H9 (cell line): ENCODE measurements at regions not wholly inside any gene's neighbourhood (a gene's known extent, or its start where the extent isn't known, plus 50 kb on each side); places are given as distances from the start of the nearest gene placed in this dataset.
A peak's percentile ranks its signal among the peaks of the same experiment; 100 is the strongest.

ENCODE experiments used
- DNase-seq: peaks from one replicate; pipeline ENCODE4 v3.0.0-alpha.2; 2017
- H2AFZ ChIP-seq: one replicate; pipeline ENCODE4 v1.6.1; 2013; ENCODE audit warnings: mild to moderate bottlenecking, low read length, control low read depth, moderate library complexity
- H2AK5ac ChIP-seq: 2 replicates; pipeline ENCODE4 v1.6.1; 2013; ENCODE audit warnings: low read length, control low read depth, mixed read lengths; ENCODE audit not compliant: insufficient read length
- H2BK120ac ChIP-seq: one replicate; pipeline ENCODE4 v1.6.1; 2013; ENCODE audit warnings: low read depth, mild to moderate bottlenecking, low read length, control low read depth, inconsistent platforms; ENCODE audit not compliant: poor library complexity, severe bottlenecking
- H2BK12ac ChIP-seq: 2 replicates; pipeline ENCODE4 v1.6.1; 2013; ENCODE audit warnings: low read length, control low read depth, mixed read lengths, low read depth; ENCODE audit not compliant: insufficient read length
- H2BK15ac ChIP-seq: 2 replicates; pipeline ENCODE4 v1.6.1; 2013; ENCODE audit warnings: low read depth, low read length, control low read depth
- H2BK20ac ChIP-seq: one replicate; pipeline ENCODE4 v1.6.1; 2013; ENCODE audit warnings: low read depth, mild to moderate bottlenecking, low read length, control low read depth, inconsistent platforms; ENCODE audit not compliant: poor library complexity, severe bottlenecking
- H2BK5ac ChIP-seq: 2 replicates; pipeline ENCODE4 v1.6.1; 2013; ENCODE audit warnings: low read length, control low read depth, mixed read lengths; ENCODE audit not compliant: insufficient read length
- H3K14ac ChIP-seq: 2 replicates; pipeline ENCODE4 v1.6.1; 2013; ENCODE audit warnings: low read length, control low read depth; ENCODE audit not compliant: insufficient read depth
- H3K18ac ChIP-seq: 2 replicates; pipeline ENCODE4 v1.6.1; 2013; ENCODE audit warnings: low read depth, mild to moderate bottlenecking, mixed read lengths, low read length, control low read depth; ENCODE audit not compliant: insufficient read length
- H3K23ac ChIP-seq: 2 replicates; pipeline ENCODE4 v1.6.1; 2013; ENCODE audit warnings: low read length, control low read depth, mixed read lengths, low read depth; ENCODE audit not compliant: insufficient read length
- H3K23me2 ChIP-seq: 2 replicates; pipeline ENCODE4 v1.6.1; 2013; ENCODE audit warnings: low read depth, mild to moderate bottlenecking, mixed read lengths, low read length, control low read depth; ENCODE audit not compliant: insufficient read length, poor library complexity, severe bottlenecking
- H3K27ac ChIP-seq: 2 replicates; pipeline ENCODE4 v1.5.1; 2013; ENCODE audit warnings: low read length, control low read depth, mixed read lengths, low read depth; ENCODE audit not compliant: insufficient read length
- H3K27me3 ChIP-seq: 2 replicates; pipeline ENCODE4 v1.6.1; 2013; ENCODE audit warnings: low read length, control low read depth, inconsistent platforms; ENCODE audit not compliant: insufficient read depth
- H3K4ac ChIP-seq: 2 replicates; pipeline ENCODE4 v1.6.1; 2013; ENCODE audit warnings: low read depth, mild to moderate bottlenecking, control low read depth, inconsistent platforms, low read length, moderate library complexity
- H3K4me1 ChIP-seq: 2 replicates; pipeline ENCODE4 v1.6.1; 2013; ENCODE audit warnings: low read length, control low read depth, inconsistent platforms; ENCODE audit not compliant: insufficient read depth
- H3K4me2 ChIP-seq: 2 replicates; pipeline ENCODE4 v1.6.1; 2013; ENCODE audit warnings: low read length, control low read depth, mixed read lengths; ENCODE audit not compliant: insufficient read length, insufficient read depth
- H3K56ac ChIP-seq: 2 replicates; pipeline ENCODE4 v1.6.1; 2013; ENCODE audit warnings: low read depth, mild to moderate bottlenecking, mixed read lengths, low read length, control low read depth; ENCODE audit not compliant: insufficient read length
- H3K79me1 ChIP-seq: 2 replicates; pipeline ENCODE4 v1.6.1; 2013; ENCODE audit warnings: low read depth, mild to moderate bottlenecking, moderate library complexity, low read length, control low read depth, inconsistent platforms; ENCODE audit not compliant: insufficient read depth, poor library complexity, severe bottlenecking
- H3K79me2 ChIP-seq: 2 replicates; pipeline ENCODE4 v1.6.1; 2013; ENCODE audit warnings: low read length, control low read depth, inconsistent platforms; ENCODE audit not compliant: insufficient read depth
- H3K9ac ChIP-seq: 2 replicates; pipeline ENCODE4 v1.6.1; 2013; ENCODE audit warnings: low read length, control low read depth, mixed read lengths; ENCODE audit not compliant: insufficient read length; ENCODE audit errors: extremely low read depth
- H3K9me3 ChIP-seq: one replicate; pipeline ENCODE4 v1.6.1; 2013; ENCODE audit warnings: low read depth, low read length, inconsistent platforms; ENCODE audit not compliant: control insufficient read depth
- H3T11ph ChIP-seq: one replicate; pipeline ENCODE4 v1.6.1; 2013; ENCODE audit warnings: mild to moderate bottlenecking, low read length, control low read depth, inconsistent platforms
- H4K20me1 ChIP-seq: one replicate; pipeline ENCODE4 v1.6.1; 2013; ENCODE audit not compliant: control insufficient read depth, insufficient read length, insufficient read depth
- H4K5ac ChIP-seq: 2 replicates; pipeline ENCODE4 v1.6.1; 2013; ENCODE audit warnings: low read depth, mild to moderate bottlenecking, mixed read lengths, low read length, control low read depth; ENCODE audit not compliant: insufficient read length
- H4K8ac ChIP-seq: replicated peaks from 2 replicates; pipeline ENCODE4 v1.6.1; 2013; ENCODE audit warnings: low read length, control low read depth, mixed read lengths, low read depth; ENCODE audit not compliant: insufficient read length
- H4K91ac ChIP-seq: 2 replicates; pipeline ENCODE4 v1.6.1; 2013; ENCODE audit warnings: low read depth, mild to moderate bottlenecking, moderate library complexity, mixed read lengths, low read length, control low read depth; ENCODE audit not compliant: insufficient read length
- H3K27ac Mint-ChIP-seq, 3 experiments: 2 replicates in 2 of 3; 3 replicates in 1 of 3; pipeline ENCODE4 v1.8.0; 2020 to 2021; ENCODE audit warnings: mixed read lengths in 3 of 3, mild to moderate bottlenecking in 1 of 3, moderate library complexity in 1 of 3
- H3K27me3 Mint-ChIP-seq: 2 replicates; pipeline ENCODE4 v1.8.0; 2021; ENCODE audit warnings: low read depth, mild to moderate bottlenecking, moderate library complexity, mixed read lengths
- H3K36me3 Mint-ChIP-seq, 3 experiments: 2 replicates in 2 of 3; 3 replicates in 1 of 3; pipeline ENCODE4 v1.8.0; 2020 to 2021; ENCODE audit warnings: low read depth in 3 of 3, mixed read lengths in 3 of 3; ENCODE audit not compliant: insufficient read depth in 1 of 3
- H3K4me1 Mint-ChIP-seq, 2 experiments: 2 replicates each; pipeline ENCODE4 v1.8.0; 2020; ENCODE audit warnings: mixed read lengths in 2 of 2
- H3K4me3 Mint-ChIP-seq, 2 experiments: 2 replicates in 1 of 2; 3 replicates in 1 of 2; pipeline ENCODE4 v1.8.0; 2020 to 2021; ENCODE audit warnings: mild to moderate bottlenecking in 2 of 2, mixed read lengths in 2 of 2, moderate library complexity in 1 of 2
- H3K9me3 Mint-ChIP-seq, 2 experiments: 2 replicates in 1 of 2; 3 replicates in 1 of 2; pipeline ENCODE4 v1.8.0; 2020; ENCODE audit warnings: mild to moderate bottlenecking in 2 of 2, mixed read lengths in 2 of 2, moderate library complexity in 1 of 2
- WGBS: extraction: QIAGEN DNeasy Blood & Tissue Kit; methylation state at CpG from one replicate; pipeline ENCODE4 v1.1.7; 2013; ENCODE audit warnings: missing lambda C conversion rate, low lambda C conversion rate, mixed read lengths; ENCODE audit not compliant: insufficient read length; ENCODE audit errors: extremely low coverage; 5-methylcytosine and 5-hydroxymethylcytosine counted together
- TF ChIP-seq, protein P1 (sequence below): fragments of 200-600 bp; sonication (generic); conservative IDR thresholded peaks from 3 replicates; pipeline ENCODE4 v1.8.0; 2021; ENCODE audit warnings: antibody characterized with exemption, mild to moderate bottlenecking

DNA sequence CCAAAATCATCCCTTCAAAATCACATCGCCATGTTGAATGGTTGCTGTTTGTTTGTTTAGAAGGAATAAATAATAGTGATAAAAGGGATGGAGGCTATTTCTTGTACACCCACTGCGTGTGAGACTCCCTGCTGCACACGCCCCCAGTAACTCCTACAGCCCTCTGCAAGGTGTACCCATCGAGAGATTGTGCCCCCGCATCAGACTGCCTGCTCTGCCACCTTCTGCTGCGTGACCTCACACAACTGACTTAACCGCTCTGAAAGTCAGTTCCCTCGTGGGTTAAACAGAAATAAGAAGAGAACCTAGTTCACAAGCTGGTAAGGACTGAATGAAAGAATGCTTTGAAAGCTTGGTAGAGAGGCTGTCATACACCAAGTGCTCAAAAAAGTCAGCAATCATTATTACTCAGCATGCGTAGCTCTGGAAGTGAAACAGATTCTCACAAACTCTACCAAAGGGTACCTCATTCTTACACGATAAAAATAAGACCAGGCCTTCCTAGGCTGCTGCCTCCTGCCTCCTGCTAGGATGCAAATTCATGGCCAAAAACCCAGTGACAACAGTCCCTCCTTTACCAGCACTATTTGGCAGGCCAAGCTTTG is 147.1 kb downstream of the CPEB2 start:
- no peak overlapping the region for H2BK120ac ChIP-seq
- no peak overlapping the region for H4K5ac ChIP-seq
- peaks cover 39% of the 10 kb centered on the region in 2 experiments for H3K4me1 Mint-ChIP-seq
- no peaks in the 10 kb centered on the region; a peak in 1 of 5 replicates for H3K9me3 Mint-ChIP-seq
- H3K23me2 ChIP-seq: no peaks in the 10 kb centered on the region
- no peak overlapping the region for H2BK5ac ChIP-seq
- no peak overlapping the region for H3K9ac ChIP-seq
- H2AFZ ChIP-seq: no peak overlapping the region
- no peak overlapping the region for H3K18ac ChIP-seq
- H3K36me3 Mint-ChIP-seq: no peaks in the 10 kb centered on the region
- H3K23ac ChIP-seq: no peak overlapping the region
- H2BK15ac ChIP-seq: no peak overlapping the region
- H3K14ac ChIP-seq: no peak overlapping the region
- H2BK12ac ChIP-seq: no peak overlapping the region
- no peak overlapping the region for H3T11ph ChIP-seq
- no peaks in the 10 kb centered on the region for H3K79me2 ChIP-seq
- TF ChIP-seq, protein P1, sequence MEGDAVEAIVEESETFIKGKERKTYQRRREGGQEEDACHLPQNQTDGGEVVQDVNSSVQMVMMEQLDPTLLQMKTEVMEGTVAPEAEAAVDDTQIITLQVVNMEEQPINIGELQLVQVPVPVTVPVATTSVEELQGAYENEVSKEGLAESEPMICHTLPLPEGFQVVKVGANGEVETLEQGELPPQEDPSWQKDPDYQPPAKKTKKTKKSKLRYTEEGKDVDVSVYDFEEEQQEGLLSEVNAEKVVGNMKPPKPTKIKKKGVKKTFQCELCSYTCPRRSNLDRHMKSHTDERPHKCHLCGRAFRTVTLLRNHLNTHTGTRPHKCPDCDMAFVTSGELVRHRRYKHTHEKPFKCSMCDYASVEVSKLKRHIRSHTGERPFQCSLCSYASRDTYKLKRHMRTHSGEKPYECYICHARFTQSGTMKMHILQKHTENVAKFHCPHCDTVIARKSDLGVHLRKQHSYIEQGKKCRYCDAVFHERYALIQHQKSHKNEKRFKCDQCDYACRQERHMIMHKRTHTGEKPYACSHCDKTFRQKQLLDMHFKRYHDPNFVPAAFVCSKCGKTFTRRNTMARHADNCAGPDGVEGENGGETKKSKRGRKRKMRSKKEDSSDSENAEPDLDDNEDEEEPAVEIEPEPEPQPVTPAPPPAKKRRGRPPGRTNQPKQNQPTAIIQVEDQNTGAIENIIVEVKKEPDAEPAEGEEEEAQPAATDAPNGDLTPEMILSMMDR: no peak
- no peaks in the 10 kb centered on the region for H3K79me1 ChIP-seq
- no peak overlapping the region for H4K91ac ChIP-seq
- WGBS: no CpG with 5 or more reads among the region's 10 CpGs
- H4K8ac ChIP-seq: no peak overlapping the region
- H2BK20ac ChIP-seq: no peak overlapping the region
- H2AK5ac ChIP-seq: no peak overlapping the region
- H3K4ac ChIP-seq: no peak overlapping the region
- no peak for DNase-seq
- no peak overlapping the region for H3K4me3 Mint-ChIP-seq
- H3K27me3 ChIP-seq: no peaks in the 10 kb centered on the region
- H4K20me1 ChIP-seq: no peaks in the 10 kb centered on the region
- no peak overlapping the region for H3K27ac ChIP-seq
- peaks cover 7% of the 10 kb centered on the region; the same call in 1 of the 2 replicates for H3K4me1 ChIP-seq
- H3K4me2 ChIP-seq: no peak overlapping the region
- no peaks in the 10 kb centered on the region; the same call in 1 of the 2 replicates for H3K27me3 Mint-ChIP-seq
- peak overlapping the region in 1 of 3 experiments; percentile 90; a peak in 1 of 7 replicates for H3K27ac Mint-ChIP-seq
- H3K56ac ChIP-seq: no peak overlapping the region
- H3K9me3 ChIP-seq: no peaks in the 10 kb centered on the region
